ENCODE measurements at regions not wholly inside any gene's neighbourhood (a gene's known extent, or its start where the extent isn't known, plus 50 kb on each side); places are given as distances from the start of the nearest gene placed in this dataset.
A peak's percentile ranks its signal among the peaks of the same experiment; 100 is the strongest.
"Not testable (repeated sequence)": the region's sequence is repeated elsewhere in the genome, so short reads cannot be mapped to it uniquely, and the experiment has no call there.

- DNase-seq (no peak), ATAC-seq (ENCODE audit: low read depth) (no peak)
- H3K4me1 Mint-ChIP-seq = no peaks in the 10 kb centered on the region
- H3K4me3 Mint-ChIP-seq = no peak overlapping the region
- H3K27me3 Mint-ChIP-seq = peaks cover 26% of the 10 kb centered on the region
- intact Hi-C loops (cut with micrococcal nuclease) = no loop called here
- TF ChIP-seq, protein P1, sequence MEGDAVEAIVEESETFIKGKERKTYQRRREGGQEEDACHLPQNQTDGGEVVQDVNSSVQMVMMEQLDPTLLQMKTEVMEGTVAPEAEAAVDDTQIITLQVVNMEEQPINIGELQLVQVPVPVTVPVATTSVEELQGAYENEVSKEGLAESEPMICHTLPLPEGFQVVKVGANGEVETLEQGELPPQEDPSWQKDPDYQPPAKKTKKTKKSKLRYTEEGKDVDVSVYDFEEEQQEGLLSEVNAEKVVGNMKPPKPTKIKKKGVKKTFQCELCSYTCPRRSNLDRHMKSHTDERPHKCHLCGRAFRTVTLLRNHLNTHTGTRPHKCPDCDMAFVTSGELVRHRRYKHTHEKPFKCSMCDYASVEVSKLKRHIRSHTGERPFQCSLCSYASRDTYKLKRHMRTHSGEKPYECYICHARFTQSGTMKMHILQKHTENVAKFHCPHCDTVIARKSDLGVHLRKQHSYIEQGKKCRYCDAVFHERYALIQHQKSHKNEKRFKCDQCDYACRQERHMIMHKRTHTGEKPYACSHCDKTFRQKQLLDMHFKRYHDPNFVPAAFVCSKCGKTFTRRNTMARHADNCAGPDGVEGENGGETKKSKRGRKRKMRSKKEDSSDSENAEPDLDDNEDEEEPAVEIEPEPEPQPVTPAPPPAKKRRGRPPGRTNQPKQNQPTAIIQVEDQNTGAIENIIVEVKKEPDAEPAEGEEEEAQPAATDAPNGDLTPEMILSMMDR (IDR thresholded peaks at IDR 0.05) = no peak
- no peaks in the 10 kb centered on the region for H3K9me3 Mint-ChIP-seq
- H3K27ac Mint-ChIP-seq = no peak overlapping the region
- POLR2A ChIA-PET = no interaction called here
- no peaks in the 10 kb centered on the region for H3K36me3 Mint-ChIP-seq (ENCODE audit: low read depth)
- CTCF ChIA-PET = no interaction called here
Measured at GRCh38 chr1:157200451-157200850, 62.3 kb upstream of the ETV3 start.

GRCh38 chr1:157199421-157199755 is 61.2 kb upstream of the ETV3 start:
- Mint-ChIP-seq H3K36me3 (ENCODE audit: low read depth) (no peaks in the 10 kb centered on the region), H3K4me1 (peaks cover 1% of the 10 kb centered on the region), H3K27ac (no peak overlapping the region), H3K9me3 (no peaks in the 10 kb centered on the region), H3K27me3 (peaks cover 25% of the 10 kb centered on the region), H3K4me3 (no peak overlapping the region)
- DNase-seq (no peak), ATAC-seq (ENCODE audit: low read depth) (no peak)
- ChIA-PET POLR2A (no interaction called here), CTCF (no interaction called here)
- TF ChIP-seq, protein P1 (IDR thresholded peaks at IDR 0.05) = no peak
- intact Hi-C loops (cut with micrococcal nuclease) = loop anchor here (10.0 kb wide), 1 partner anchor 175 kb away; no protein-coding TSS in a partner anchor

DNA sequence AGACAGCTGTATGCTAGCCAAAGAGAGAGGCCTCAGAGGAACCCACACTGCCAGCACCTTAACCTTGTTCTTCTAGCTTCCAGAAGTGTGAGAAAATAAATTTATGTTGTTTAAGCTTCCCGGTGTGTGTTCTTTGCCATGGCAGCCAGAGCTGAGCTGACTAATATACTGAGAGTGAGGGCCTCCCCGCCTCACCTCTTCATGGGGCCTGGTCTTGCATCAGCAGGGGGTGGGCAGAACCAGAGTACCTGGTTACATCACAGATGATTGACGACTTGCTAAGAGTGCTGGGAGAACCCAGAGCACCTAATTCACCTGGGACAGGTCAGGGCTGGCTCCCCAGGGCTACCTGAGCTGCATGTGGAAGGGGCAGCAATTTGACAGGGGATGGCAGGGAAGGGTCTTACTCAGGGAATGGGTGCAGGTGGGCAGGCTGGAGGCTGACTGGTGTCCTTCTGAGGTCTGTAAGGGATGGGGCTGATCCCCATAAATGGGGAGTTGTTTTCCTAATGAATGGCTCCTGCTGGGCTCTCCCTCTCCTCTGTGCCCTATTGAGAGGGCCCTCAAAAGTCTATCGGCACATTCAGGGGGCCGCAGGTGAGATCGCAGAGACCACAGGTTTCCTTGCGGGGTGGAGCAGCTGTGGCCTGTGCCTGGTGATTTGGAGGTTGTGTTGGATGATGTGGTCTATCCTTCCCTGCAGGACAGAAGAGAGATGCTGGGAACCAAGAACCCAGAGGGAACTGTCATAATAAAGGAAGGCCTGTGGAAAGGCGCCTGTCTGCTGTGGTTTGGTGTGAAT is 60.6 kb upstream of the ETV3 start:
- TF ChIP-seq, protein P1 (IDR thresholded peaks at IDR 0.05) = no peak
- H3K27me3 Mint-ChIP-seq = peaks cover 25% of the 10 kb centered on the region
- H3K36me3 Mint-ChIP-seq (ENCODE audit: low read depth) = no peaks in the 10 kb centered on the region
- no peak overlapping the region for H3K4me3 Mint-ChIP-seq
- no peak overlapping the region for H3K27ac Mint-ChIP-seq
- intact Hi-C loops (cut with micrococcal nuclease) = loop anchor here (10.0 kb wide), 1 partner anchor 176 kb away; no protein-coding TSS in a partner anchor
- CTCF ChIA-PET = interaction anchor here (0.7 kb wide), 1 partner anchor 283 kb away, joined by 4 read pairs; no protein-coding TSS in a partner anchor
- DNase-seq (no peak), ATAC-seq (ENCODE audit: low read depth) (no peak)
- peaks cover 3% of the 10 kb centered on the region for H3K4me1 Mint-ChIP-seq
- no peaks in the 10 kb centered on the region for H3K9me3 Mint-ChIP-seq
- POLR2A ChIA-PET = no interaction called here

GRCh38 chr1:157197906-157198435 is 59.8 kb upstream of the ETV3 start:
- no peak overlapping the region for H3K27ac Mint-ChIP-seq
- H3K4me1 Mint-ChIP-seq = peaks cover 4% of the 10 kb centered on the region
- no peak overlapping the region for H3K4me3 Mint-ChIP-seq
- intact Hi-C loops (cut with micrococcal nuclease) = loop anchor here (10.0 kb wide), 1 partner anchor 177 kb away; no protein-coding TSS in a partner anchor
- TF ChIP-seq, protein P1 (IDR thresholded peaks at IDR 0.05) = no peak
- no peaks in the 10 kb centered on the region for H3K9me3 Mint-ChIP-seq
- POLR2A ChIA-PET = no interaction called here
- no peak for DNase-seq
- ATAC-seq (ENCODE audit: low read depth) = no peak
- CTCF ChIA-PET = interaction anchor here (0.7 kb wide), 1 partner anchor 283 kb away, joined by 4 read pairs; no protein-coding TSS in a partner anchor
- peaks cover 25% of the 10 kb centered on the region for H3K27me3 Mint-ChIP-seq
- no peaks in the 10 kb centered on the region for H3K36me3 Mint-ChIP-seq (ENCODE audit: low read depth)

GRCh38 chr1:157196670-157197456 is 58.7 kb upstream of the ETV3 start:
- POLR2A ChIA-PET; H3K36me3 Mint-ChIP-seq (ENCODE audit: low read depth); H3K9me3 Mint-ChIP-seq; H3K4me1 Mint-ChIP-seq; H3K27ac Mint-ChIP-seq; H3K4me3 Mint-ChIP-seq; DNase-seq: not testable (repeated sequence)
- ATAC-seq (ENCODE audit: low read depth) = peak; percentile 68
- peaks cover 25% of the 10 kb centered on the region for H3K27me3 Mint-ChIP-seq
- intact Hi-C loops (cut with micrococcal nuclease) = loop anchor here (10.0 kb wide), 1 partner anchor 178 kb away; no protein-coding TSS in a partner anchor
- CTCF ChIA-PET = interaction anchor here (0.7 to 2.1 kb wide), 11 partner anchors 10 to 308 kb away, joined by 3 to 16 read pairs (median 4); no protein-coding TSS in a partner anchor

Measured in activated B cell treated with CpG ODN at 0.5 μM for 24 hours (primary cell).